Tibial nerve (tissue), 4 donors: ENCODE measurements at regions not wholly inside any gene's neighbourhood (a gene's known extent, or its start where the extent isn't known, plus 50 kb on each side); places are given as distances from the start of the nearest gene placed in this dataset.

Source experiments
- DNase-seq, 2 donors: peaks; one replicate each; pipeline ENCODE4 v3.0.0-alpha.2; 2019; ENCODE audit warnings: low spot score in 2 of 2
- H3K27ac ChIP-seq, 4 donors: fragments of 200-600 bp; sonication (generic) in 3 of 4; one replicate each; pipeline ENCODE4 v1.5.1; 2017 to 2019; ENCODE audit warnings: mild to moderate bottlenecking in 1 of 4
- H3K27me3 ChIP-seq, 2 donors: fragments of 200-600 bp; sonication (generic) in 1 of 2; one replicate each; pipeline versions ENCODE4 v1.5.1 to v1.6.0; 2017 to 2019
- H3K36me3 ChIP-seq, 3 donors: fragments of 200-600 bp; sonication (generic); one replicate each; pipeline ENCODE4 v1.5.1; 2018 to 2019
- H3K4me1 ChIP-seq, 4 donors: fragments of 200-600 bp; sonication (generic) in 3 of 4; one replicate each; pipeline ENCODE4 v1.5.1; 2017 to 2019
- H3K4me3 ChIP-seq, 4 donors: fragments of 200-600 bp; sonication (generic) in 3 of 4; one replicate each; pipeline ENCODE4 v1.5.1; 2017 to 2019; ENCODE audit warnings: mild to moderate bottlenecking in 1 of 4, moderate library complexity in 1 of 4
- H3K9me3 ChIP-seq, 4 donors: fragments of 200-600 bp; sonication (generic) in 3 of 4; one replicate each; pipeline ENCODE4 v1.5.1; 2017 to 2019
- EP300 ChIP-seq, 2 donors: sonication (generic); formaldehyde crosslinking; IDR thresholded peaks; one replicate each; pipeline ENCODE4 v1.6.1; 2017; ENCODE audit warnings: antibody characterized with exemption in 2 of 2, mild to moderate bottlenecking in 1 of 2
- POLR2A ChIP-seq, 2 donors: fragments of 450-650 bp; IDR thresholded peaks; one replicate each; pipeline ENCODE4 v1.6.1; 2017; ENCODE audit warnings: antibody characterized with exemption in 2 of 2, mild to moderate bottlenecking in 2 of 2, moderate library complexity in 2 of 2
- WGBS, 2 donors: methylation state at CpG; one replicate each; pipeline ENCODE4 v1.1.5; 2018; 5-methylcytosine and 5-hydroxymethylcytosine counted together
- TF ChIP-seq, protein P1 (sequence below), 5 experiments: fragments of 200-600 bp in 3 of 5; fragments of 450-650 bp in 2 of 5; sonication (generic) in 3 of 5; IDR thresholded peaks; one replicate each; pipeline ENCODE4 v1.5.1; 2016 to 2019; ENCODE audit warnings: antibody characterized with exemption in 5 of 5, mild to moderate bottlenecking in 3 of 5, moderate library complexity in 2 of 5

DNA sequence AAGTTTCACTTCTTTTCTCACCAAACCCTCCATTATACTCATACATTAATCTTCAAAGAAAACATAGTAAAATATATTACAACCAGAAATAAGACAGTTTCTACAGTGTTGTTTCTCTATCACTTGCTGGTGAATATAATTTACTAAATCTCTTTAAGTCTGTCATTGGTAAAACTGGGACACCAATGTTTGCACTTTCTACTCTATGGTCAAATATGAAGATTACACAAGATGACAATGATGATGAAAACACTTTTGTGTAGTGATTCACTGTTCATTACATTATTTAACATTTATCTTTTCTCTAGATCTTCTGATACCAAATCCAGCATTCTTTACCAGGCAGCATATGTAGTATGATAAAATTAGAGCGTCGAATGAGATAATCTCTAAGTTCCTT lies 459.1 kb downstream of the DMAC1 start:
- WGBS, 2 donors: 50 to 72% methylated on average over 2 of the region's 2 CpGs
- Histone ChIP-seq H3K27ac (no peak overlapping the region), H3K36me3 (no peaks in the 10 kb centered on the region), H3K9me3 (no peaks in the 10 kb centered on the region), H3K27me3 (no peaks in the 10 kb centered on the region), H3K4me3 (no peak overlapping the region), H3K4me1 (peaks cover 0 to 8% (median 2%) of the 10 kb centered on the region in 4 donors)
- TF ChIP-seq POLR2A (IDR thresholded peaks at IDR 0.05) (no peak), EP300 (IDR thresholded peaks at IDR 0.05) (no peak)
- TF ChIP-seq, protein P1, sequence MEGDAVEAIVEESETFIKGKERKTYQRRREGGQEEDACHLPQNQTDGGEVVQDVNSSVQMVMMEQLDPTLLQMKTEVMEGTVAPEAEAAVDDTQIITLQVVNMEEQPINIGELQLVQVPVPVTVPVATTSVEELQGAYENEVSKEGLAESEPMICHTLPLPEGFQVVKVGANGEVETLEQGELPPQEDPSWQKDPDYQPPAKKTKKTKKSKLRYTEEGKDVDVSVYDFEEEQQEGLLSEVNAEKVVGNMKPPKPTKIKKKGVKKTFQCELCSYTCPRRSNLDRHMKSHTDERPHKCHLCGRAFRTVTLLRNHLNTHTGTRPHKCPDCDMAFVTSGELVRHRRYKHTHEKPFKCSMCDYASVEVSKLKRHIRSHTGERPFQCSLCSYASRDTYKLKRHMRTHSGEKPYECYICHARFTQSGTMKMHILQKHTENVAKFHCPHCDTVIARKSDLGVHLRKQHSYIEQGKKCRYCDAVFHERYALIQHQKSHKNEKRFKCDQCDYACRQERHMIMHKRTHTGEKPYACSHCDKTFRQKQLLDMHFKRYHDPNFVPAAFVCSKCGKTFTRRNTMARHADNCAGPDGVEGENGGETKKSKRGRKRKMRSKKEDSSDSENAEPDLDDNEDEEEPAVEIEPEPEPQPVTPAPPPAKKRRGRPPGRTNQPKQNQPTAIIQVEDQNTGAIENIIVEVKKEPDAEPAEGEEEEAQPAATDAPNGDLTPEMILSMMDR (IDR thresholded peaks at IDR 0.05): no peak
- no peak for DNase-seq

- DNase-seq: no peak
- peaks cover 0 to 8% (median 2%) of the 10 kb centered on the region in 4 donors for H3K4me1 ChIP-seq
- no peak overlapping the region for H3K4me3 ChIP-seq
- H3K36me3 ChIP-seq: no peaks in the 10 kb centered on the region
- no peak overlapping the region for H3K27ac ChIP-seq
- H3K27me3 ChIP-seq: no peaks in the 10 kb centered on the region
- 64 to 77% methylated on average over 6 of the region's 6 CpGs for WGBS, 2 donors
- H3K9me3 ChIP-seq: no peaks in the 10 kb centered on the region
- TF ChIP-seq POLR2A (IDR thresholded peaks at IDR 0.05): no peak
- TF ChIP-seq, protein P1 (IDR thresholded peaks at IDR 0.05): no peak
- no peak for TF ChIP-seq EP300 (IDR thresholded peaks at IDR 0.05)
Observed at GRCh38 chr9:7338586-7339281, 460.8 kb downstream of the DMAC1 start.

GRCh38 chr9:7336356-7337065 lies 463.1 kb downstream of the DMAC1 start:
- peak in 1 of 2 donors; percentile 16 for DNase-seq
- no peak overlapping the region for H3K27ac ChIP-seq
- no peak overlapping the region for H3K4me3 ChIP-seq
- no peaks in the 10 kb centered on the region for H3K27me3 ChIP-seq
- TF ChIP-seq EP300 (IDR thresholded peaks at IDR 0.05): peak in 1 of 2 donors; percentile 42
- TF ChIP-seq, protein P1 (IDR thresholded peaks at IDR 0.05): no peak
- TF ChIP-seq POLR2A (IDR thresholded peaks at IDR 0.05): no peak
- H3K9me3 ChIP-seq: no peaks in the 10 kb centered on the region
- H3K36me3 ChIP-seq: no peaks in the 10 kb centered on the region
- WGBS, 2 donors: 66 to 69% methylated on average over 2 of the region's 2 CpGs
- H3K4me1 ChIP-seq: no peaks in the 10 kb centered on the region

GRCh38 chr9:7333719-7334118 lies 465.9 kb downstream of the DMAC1 start:
- Histone ChIP-seq H3K27ac (no peak overlapping the region), H3K9me3 (no peaks in the 10 kb centered on the region), H3K4me3 (no peak overlapping the region), H3K27me3 (no peaks in the 10 kb centered on the region), H3K4me1 (no peaks in the 10 kb centered on the region), H3K36me3 (no peaks in the 10 kb centered on the region)
- no peak for DNase-seq
- TF ChIP-seq, protein P1 (IDR thresholded peaks at IDR 0.05): no peak
- TF ChIP-seq EP300 (IDR thresholded peaks at IDR 0.05) (no peak), POLR2A (IDR thresholded peaks at IDR 0.05) (no peak)
- whole genome bisulfite sequencing, 2 donors: 56 to 72% methylated on average over 1 of the region's 1 CpG

DNA sequence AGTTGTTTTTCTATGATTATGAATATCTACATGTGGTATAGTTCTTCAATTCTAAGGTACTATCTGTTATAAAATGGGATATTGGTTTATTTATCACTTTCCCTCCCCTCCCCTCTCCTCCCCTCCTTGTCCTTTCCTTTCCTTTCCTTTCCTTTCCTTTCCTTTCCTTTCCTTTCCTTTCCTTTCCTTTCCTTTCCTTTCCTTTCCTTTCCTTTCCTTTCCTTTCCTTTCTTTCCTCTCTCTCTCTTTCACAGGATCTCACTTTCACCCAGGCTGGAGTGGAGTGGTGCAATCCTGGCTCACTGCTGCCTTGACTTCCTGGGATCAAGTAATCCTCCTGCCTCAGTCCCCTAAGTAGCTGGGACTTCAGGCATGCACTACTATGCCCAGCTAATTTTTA lies 466.8 kb downstream of the DMAC1 start:
- Histone ChIP-seq H3K4me1 (no peaks in the 10 kb centered on the region), H3K4me3 (no peak overlapping the region), H3K9me3 (no peaks in the 10 kb centered on the region), H3K27me3 (no peaks in the 10 kb centered on the region), H3K36me3 (no peaks in the 10 kb centered on the region), H3K27ac (no peak overlapping the region)
- no peak for DNase-seq
- TF ChIP-seq EP300 (IDR thresholded peaks at IDR 0.05): no peak
- TF ChIP-seq, protein P1 (IDR thresholded peaks at IDR 0.05): no peak
- TF ChIP-seq POLR2A (IDR thresholded peaks at IDR 0.05): no peak
